Cardiac muscle cell (in vitro differentiated cells and primary cell): ENCODE measurements at regions not wholly inside any gene's neighbourhood (a gene's known extent, or its start where the extent isn't known, plus 50 kb on each side); places are given as distances from the start of the nearest gene placed in this dataset.
"Not testable (repeated sequence)": the region's sequence is repeated elsewhere in the genome, so short reads cannot be mapped to it uniquely, and the experiment has no call there.

ENCODE experiments used
- DNase-seq, 2 donors: peaks; one replicate each; pipeline versions ENCODE4 v3.0.0 to v3.0.0-alpha.2; 2010 to 2017; ENCODE audit warnings: low read depth in 1 of 2, low spot score in 1 of 2
- H3K27ac ChIP-seq: fragments of 200-600 bp; sonication (generic); 2 replicates; pipeline ENCODE4 v1.5.1; 2016
- H3K27me3 ChIP-seq: fragments of 200-600 bp; sonication (generic); 2 replicates; pipeline ENCODE4 v1.6.0; 2016; ENCODE audit warnings: control low read depth
- H3K36me3 ChIP-seq: fragments of 200-600 bp; sonication (generic); 2 replicates; pipeline ENCODE4 v1.5.1; 2016; ENCODE audit warnings: control low read depth
- H3K4me1 ChIP-seq: fragments of 200-600 bp; sonication (generic); 2 replicates; pipeline ENCODE4 v1.8.1; 2017; ENCODE audit warnings: low read depth, mild to moderate bottlenecking, mixed run types
- H3K4me3 ChIP-seq: fragments of 200-600 bp; sonication (generic); 2 replicates; pipeline ENCODE4 v1.5.1; 2016; ENCODE audit warnings: mild to moderate bottlenecking
- H3K9me3 ChIP-seq: fragments of 200-600 bp; sonication (generic); 2 replicates; pipeline ENCODE4 v1.5.1; 2017; ENCODE audit warnings: low read depth, mild to moderate bottlenecking, control low read depth
- CTCF ChIP-seq: IDR thresholded peaks from 2 replicates; pipeline ENCODE4 v1.5.1; 2012; ENCODE audit warnings: low read depth, mild to moderate bottlenecking, low read length

- Histone ChIP-seq H3K9me3 (no peaks in the 10 kb centered on the region), H3K27ac (no peak overlapping the region), H3K36me3 (no peaks in the 10 kb centered on the region), H3K27me3 (no peaks in the 10 kb centered on the region), H3K4me1 (peaks cover 16% of the 10 kb centered on the region), H3K4me3 (no peak overlapping the region)
- TF ChIP-seq CTCF = no peak
- DNase-seq = no peak
Observed at GRCh38 chr2:75405000-75405399, 155.7 kb downstream of the EVA1A start.

- Histone ChIP-seq H3K4me1 (peaks cover 16% of the 10 kb centered on the region), H3K36me3 (no peaks in the 10 kb centered on the region), H3K27ac (no peak overlapping the region), H3K27me3 (no peaks in the 10 kb centered on the region), H3K4me3 (no peak overlapping the region), H3K9me3 (no peaks in the 10 kb centered on the region)
- TF ChIP-seq CTCF = peak; percentile 84
- DNase-seq = peak; percentile 63 to 73
Observed at GRCh38 chr2:75403991-75404428, 156.7 kb downstream of the EVA1A start.

GRCh38 chr2:75396314-75396713, 164.4 kb downstream of the EVA1A start:
- H3K36me3 ChIP-seq = no peaks in the 10 kb centered on the region
- no peak overlapping the region for H3K27ac ChIP-seq
- no peak for TF ChIP-seq CTCF
- no peak for DNase-seq
- H3K4me1 ChIP-seq = no peaks in the 10 kb centered on the region
- H3K27me3 ChIP-seq = no peaks in the 10 kb centered on the region
- H3K9me3 ChIP-seq = no peaks in the 10 kb centered on the region
- no peak overlapping the region for H3K4me3 ChIP-seq

- DNase-seq, H3K9me3 ChIP-seq, H3K4me3 ChIP-seq, H3K36me3 ChIP-seq, H3K4me1 ChIP-seq, H3K27me3 ChIP-seq, H3K27ac ChIP-seq: not testable (repeated sequence)
Observed at GRCh38 chr2:75394764-75395163, 166.0 kb downstream of the EVA1A start.

- H3K4me1 ChIP-seq = no peaks in the 10 kb centered on the region
- H3K36me3 ChIP-seq = no peaks in the 10 kb centered on the region
- H3K27me3 ChIP-seq = no peaks in the 10 kb centered on the region
- no peak overlapping the region for H3K4me3 ChIP-seq
- H3K9me3 ChIP-seq = no peaks in the 10 kb centered on the region
- no peak overlapping the region for H3K27ac ChIP-seq
- TF ChIP-seq CTCF = no peak
- no peak for DNase-seq
Observed at GRCh38 chr2:75390169-75390568, 170.6 kb downstream of the EVA1A start.

- no peak for TF ChIP-seq CTCF
- Histone ChIP-seq H3K36me3 (no peaks in the 10 kb centered on the region), H3K4me1 (no peaks in the 10 kb centered on the region), H3K9me3 (no peaks in the 10 kb centered on the region), H3K4me3 (no peak overlapping the region), H3K27ac (no peak overlapping the region), H3K27me3 (no peaks in the 10 kb centered on the region)
- no peak for DNase-seq
Observed at GRCh38 chr2:75389271-75389670, 171.5 kb downstream of the EVA1A start.
